Choroid plexus epithelial cell (primary cell): ENCODE measurements at regions not wholly inside any gene's neighbourhood (a gene's known extent, or its start where the extent isn't known, plus 50 kb on each side); places are given as distances from the start of the nearest gene placed in this dataset.

Experiments used
- DNase-seq: peaks from one replicate; pipeline ENCODE4 v3.0.0-alpha.2; 2010; ENCODE audit warnings: low read depth
- H3K4me3 ChIP-seq: 2 replicates; pipeline ENCODE4 v1.5.1; 2011; ENCODE audit warnings: low read depth, mild to moderate bottlenecking, control low read depth, low read length, moderate library complexity
- CTCF ChIP-seq: conservative IDR thresholded peaks from 2 replicates; pipeline ENCODE4 v1.5.1; 2011; ENCODE audit warnings: low read depth, mild to moderate bottlenecking, control low read depth, inconsistent platforms, low read length, moderate library complexity

- no peak for DNase-seq
- TF ChIP-seq CTCF: no peak
- H3K4me3 ChIP-seq: no peak overlapping the region
These were observed 598.8 kb upstream of the ADAMTS16 start for GRCh38 chr5:4541334-4541733.

GRCh38 chr5:4542145-4542778 lies 597.9 kb upstream of the ADAMTS16 start:
- no peak overlapping the region for H3K4me3 ChIP-seq
- no peak for TF ChIP-seq CTCF
- no peak for DNase-seq

GRCh38 chr5:4544049-4544670 lies 596.0 kb upstream of the ADAMTS16 start:
- no peak overlapping the region for H3K4me3 ChIP-seq
- TF ChIP-seq CTCF: no peak
- no peak for DNase-seq

GRCh38 chr5:4547547-4547946 lies 592.6 kb upstream of the ADAMTS16 start:
- no peak for TF ChIP-seq CTCF
- DNase-seq: no peak
- H3K4me3 ChIP-seq: no peak overlapping the region

- DNase-seq: no peak
- H3K4me3 ChIP-seq: no peak overlapping the region
- no peak for TF ChIP-seq CTCF
These were observed 591.8 kb upstream of the ADAMTS16 start for GRCh38 chr5:4548341-4548740.

GRCh38 chr5:4549351-4549750 lies 590.8 kb upstream of the ADAMTS16 start:
- no peak for TF ChIP-seq CTCF
- no peak for DNase-seq

GRCh38 chr5:4551034-4551433 lies 589.1 kb upstream of the ADAMTS16 start:
- no peak for DNase-seq
- H3K4me3 ChIP-seq: no peak overlapping the region
- TF ChIP-seq CTCF: no peak

More at GRCh38 chr5:4549351-4549750, 590.8 kb upstream of the ADAMTS16 start:
- no peak overlapping the region for H3K4me3 ChIP-seq
